HG02798 (cell line): ENCODE measurements at regions not wholly inside any gene's neighbourhood (a gene's known extent, or its start where the extent isn't known, plus 50 kb on each side); places are given as distances from the start of the nearest gene placed in this dataset.

Source experiments
- ATAC-seq: cut with Tn5 transposase; IDR thresholded peaks from one replicate; pipeline ENCODE4 v1.9.1; 2021; ENCODE audit warnings: mild to moderate bottlenecking; ENCODE audit not compliant: unreplicated experiment, poor library complexity

DNA sequence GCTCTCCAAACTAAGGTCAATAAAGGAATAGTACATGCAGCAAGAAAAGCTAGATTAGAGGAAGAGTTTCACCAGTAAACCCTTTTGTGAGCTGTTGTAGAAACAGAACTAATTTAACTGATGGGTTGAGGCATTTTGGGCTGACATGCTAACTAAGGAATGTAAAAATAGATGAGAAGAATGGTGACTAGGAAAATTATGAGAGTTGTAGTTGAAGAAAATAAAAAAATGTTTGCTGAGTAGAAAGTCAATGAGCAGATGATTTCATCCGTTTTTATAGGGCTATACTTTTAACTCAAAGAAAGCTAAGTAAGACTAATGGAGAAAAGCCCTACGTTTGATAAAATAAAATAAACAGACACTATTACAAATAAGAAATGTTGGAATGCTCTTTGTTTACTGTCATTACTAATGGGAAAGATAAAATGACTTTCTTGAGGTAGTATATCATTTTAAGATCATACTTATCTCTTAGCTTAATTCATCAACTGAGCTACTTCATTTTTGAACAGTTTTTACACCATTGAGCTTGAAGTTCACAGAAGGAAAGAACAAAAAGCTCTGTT, 209.4 kb upstream of the DPH6 start:
- no peak for ATAC-seq

GRCh38 chr15:35756623-35757022, 210.7 kb upstream of the DPH6 start:
- no peak for ATAC-seq

DNA sequence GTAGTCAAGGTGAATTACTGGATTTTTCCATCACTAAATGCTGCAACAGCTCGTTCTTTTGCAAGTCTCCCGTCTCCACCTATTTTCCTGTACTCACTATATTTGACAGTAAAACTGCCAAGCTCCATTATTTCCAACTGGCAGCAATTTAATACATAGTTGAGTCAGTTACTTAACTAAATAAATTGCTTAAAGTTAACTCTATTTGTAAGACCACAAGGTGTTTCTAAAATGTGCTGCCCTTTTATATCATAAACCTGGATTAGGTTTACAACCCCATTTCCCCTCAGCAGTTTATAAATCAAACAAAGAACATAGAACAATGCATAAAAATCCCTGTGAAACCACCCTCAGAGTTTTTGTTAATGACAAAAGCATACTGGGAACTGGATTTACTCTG, 211.4 kb upstream of the DPH6 start:
- ATAC-seq: no peak

GRCh38 chr15:35757765-35758164, 211.8 kb upstream of the DPH6 start:
- no peak for ATAC-seq

- ATAC-seq: no peak
These were observed 218.9 kb upstream of the DPH6 start for GRCh38 chr15:35764661-35765519.

DNA sequence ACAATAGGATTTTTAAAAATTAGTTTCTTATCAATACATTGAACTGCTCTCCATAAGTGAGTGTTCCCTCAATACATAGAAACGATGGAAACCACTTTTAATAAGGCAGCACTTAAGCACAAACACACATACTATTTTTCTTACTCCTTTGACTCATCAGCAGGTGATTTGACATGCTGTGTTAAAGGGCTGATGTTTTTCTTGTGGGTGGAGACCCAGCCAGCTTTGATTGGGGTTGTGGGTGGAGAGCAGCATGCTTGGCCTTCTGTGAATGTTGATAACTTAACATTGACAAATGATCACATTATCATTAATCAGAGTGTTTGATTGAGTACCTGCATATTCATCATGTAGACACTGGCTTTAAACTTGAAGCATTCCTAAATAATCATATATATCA, 223.0 kb upstream of the DPH6 start:
- no peak for ATAC-seq

DNA sequence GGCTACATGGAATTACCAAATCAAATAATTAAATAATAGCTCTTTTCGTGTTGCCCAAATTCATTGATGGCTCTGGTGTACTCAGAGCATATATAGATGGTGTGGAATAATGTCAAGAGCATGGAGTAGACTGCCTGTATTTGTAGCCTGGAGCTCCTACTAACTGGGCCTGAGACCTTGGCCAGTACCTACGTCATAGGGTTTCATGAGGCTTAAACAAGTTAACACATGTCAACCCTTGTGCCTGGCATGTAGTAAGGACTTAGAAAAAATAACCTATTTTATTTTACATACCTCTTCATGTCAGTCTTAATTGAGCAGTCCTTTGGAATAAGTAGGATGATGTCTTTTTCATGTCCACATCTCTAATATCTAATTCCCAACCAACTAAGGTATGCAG, 223.7 kb upstream of the DPH6 start:
- ATAC-seq: no peak

- ATAC-seq: no peak
These were observed 225.9 kb upstream of the DPH6 start for GRCh38 chr15:35771746-35772442.

DNA sequence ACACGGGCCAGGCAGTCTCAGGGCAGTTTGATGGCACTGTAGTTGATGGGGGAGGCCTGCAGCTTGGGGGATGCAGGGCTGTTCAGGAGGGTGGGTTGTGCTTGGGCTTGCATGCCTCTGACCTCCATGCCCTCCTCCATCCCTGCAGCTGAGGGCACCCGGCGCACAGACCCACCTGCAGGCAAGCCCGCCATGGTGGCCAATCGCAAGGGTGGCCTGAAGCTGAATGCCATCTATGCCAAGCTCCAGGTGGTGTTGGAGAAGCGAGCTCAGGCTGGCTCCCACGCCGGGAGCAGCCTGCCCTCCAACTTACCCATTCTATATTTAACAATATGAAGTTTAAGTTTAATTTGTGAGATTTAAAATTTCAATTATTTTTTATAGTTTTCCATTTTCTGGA, 228.7 kb upstream of the DPH6 start:
- ATAC-seq: no peak

DNA sequence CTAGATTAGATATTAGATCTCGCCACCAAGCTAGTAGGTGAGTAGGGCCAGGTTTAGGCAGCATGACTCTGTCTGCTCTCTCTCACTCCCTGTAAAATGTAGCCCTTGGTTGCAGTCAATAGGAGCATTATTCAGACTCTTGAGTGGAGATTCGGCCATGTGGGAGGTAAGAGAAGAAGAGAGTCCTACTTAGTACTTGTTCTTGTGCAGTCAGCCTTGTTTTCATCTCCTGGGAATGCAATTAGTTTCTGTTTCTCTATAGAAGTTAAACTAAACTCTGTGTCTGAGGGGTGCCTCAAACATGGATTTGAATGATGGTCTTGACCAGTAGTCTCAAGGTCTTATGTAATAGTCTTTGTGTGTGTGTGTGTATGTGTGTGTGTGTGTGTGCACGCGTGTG, 229.5 kb upstream of the DPH6 start:
- ATAC-seq: no peak

DNA sequence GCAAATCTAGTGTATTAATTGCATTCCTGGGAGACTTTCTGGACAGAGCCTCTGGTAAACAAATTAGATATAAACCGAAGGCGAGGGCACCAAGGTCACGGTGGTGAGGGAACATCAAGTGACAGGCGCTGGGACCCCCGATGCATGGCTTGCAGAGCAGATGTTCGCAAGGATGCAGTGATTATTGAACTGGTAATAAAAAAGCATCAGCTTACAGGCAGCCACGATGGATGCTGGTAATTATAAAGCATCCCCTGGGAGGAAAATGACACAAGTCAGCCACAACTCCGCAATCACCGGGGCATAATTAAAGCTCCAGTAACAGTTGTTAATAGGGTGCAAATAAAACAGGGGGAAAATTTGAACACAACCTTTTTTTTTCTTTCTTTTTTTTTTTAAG, 231.1 kb upstream of the DPH6 start:
- no peak for ATAC-seq

DNA sequence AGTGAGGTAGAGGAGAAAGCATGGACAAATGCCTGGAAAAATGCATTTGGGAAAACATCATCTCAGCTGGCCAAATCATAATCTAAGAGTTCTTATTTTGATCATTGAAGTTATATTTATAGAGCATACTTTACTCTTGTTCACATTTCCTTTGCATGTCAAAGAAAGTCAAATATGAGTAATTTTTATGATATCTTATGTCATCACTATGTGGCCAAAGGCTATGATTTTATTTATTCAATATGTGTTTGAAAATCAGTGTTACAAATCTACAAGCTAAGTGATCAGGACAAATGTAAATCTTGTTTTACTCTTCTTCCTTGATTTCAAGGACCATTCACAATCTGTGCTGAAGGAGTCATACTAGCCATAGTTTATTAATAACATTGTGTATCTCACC, 237.2 kb upstream of the DPH6 start:
- ATAC-seq: no peak

GRCh38 chr15:35784745-35785144, 238.8 kb upstream of the DPH6 start:
- no peak for ATAC-seq

DNA sequence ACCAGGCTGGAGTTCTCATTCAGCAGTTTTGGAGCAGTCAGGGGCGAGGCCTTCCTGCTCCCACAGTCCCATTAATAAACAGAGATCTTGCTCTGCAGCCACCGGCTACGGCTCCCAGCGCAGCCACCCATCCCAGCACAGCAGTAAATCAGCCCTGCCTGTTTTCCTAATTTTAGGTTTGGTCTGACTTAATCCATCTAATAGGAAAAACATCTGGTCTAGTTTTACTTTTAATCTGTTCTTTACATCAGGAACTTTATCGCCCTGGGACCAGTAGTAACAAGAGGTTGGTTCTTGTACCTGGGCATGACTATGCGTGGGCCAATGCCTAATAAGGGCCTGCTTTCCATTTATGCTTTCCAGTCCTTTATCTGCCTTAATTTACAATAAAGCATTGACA, 264.0 kb upstream of the DPH6 start:
- no peak for ATAC-seq

DNA sequence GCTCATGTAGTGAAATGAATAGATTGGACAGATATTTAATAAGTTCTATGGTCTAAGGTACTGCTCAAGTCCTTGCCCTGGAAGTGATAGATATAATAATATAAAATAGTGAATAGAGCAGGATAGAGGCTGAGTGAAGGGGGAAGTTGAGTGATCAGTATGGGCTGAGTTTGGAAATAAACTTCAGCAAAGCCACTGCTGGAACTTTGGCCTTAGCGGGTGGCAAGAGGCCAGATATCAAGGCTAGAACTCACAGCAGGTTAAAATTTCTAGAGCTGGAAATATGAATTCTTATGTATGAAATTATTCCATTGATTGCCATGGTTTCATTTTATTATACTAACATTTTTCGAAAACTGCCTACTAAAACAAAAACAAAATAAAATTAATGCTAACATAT, 267.6 kb upstream of the DPH6 start:
- no peak for ATAC-seq

DNA sequence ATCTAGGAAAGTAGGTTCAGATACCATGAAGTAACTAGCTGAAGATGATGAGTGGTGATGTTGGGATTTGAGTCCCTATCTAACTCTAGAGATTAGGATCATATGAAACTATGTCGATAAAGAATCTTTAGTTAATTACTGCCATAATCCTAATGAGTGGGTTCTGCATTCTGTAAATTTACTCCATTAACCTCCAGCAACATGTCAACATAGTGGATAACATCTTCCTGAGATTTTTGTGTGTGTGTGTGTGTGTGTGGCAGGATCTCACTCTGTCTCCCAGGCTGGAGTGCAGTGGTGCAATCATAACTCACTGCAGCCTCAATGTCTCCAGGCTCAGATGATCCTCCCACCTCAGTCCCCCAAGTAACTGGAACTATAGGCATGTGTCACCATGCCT, 272.9 kb upstream of the DPH6 start:
- no peak for ATAC-seq

DNA sequence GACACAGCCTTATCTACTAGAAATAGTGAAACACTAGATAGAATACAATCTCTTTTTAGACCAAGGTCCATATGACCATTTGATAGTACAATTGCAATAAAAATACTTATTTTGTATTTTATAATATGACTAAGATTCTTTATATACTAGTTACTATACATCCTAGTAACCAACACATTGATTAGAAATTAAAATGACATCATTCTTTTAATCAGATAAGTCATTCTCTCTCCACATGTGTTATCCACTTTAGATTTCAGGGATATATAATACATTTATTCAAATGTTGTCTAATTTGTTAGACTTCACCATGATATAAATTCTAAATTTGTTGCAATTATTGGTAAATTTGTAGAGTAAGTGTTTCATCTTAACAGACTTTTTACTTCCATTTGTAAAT, 276.2 kb upstream of the DPH6 start:
- no peak for ATAC-seq

DNA sequence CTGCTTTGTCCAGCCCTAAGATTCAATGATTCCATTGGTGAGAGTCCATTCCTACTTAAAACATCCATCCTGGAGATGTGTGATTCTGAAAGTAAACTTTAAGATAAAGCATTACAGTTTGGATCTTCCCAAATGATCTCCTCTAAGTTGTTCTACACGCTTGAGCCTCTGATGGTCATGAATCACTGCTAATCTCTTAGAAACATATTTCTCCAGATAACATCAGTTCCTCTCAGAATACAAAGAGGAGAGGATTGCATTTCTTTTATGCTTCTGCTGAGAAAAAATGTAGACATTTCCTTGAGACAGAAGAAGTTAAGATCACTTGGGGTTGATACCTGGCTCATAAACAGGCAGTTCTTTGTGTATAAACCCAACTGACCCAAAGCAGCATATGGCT, 281.2 kb upstream of the DPH6 start:
- ATAC-seq: no peak

- no peak for ATAC-seq
These were observed 281.9 kb upstream of the DPH6 start for GRCh38 chr15:35827911-35828310.

DNA sequence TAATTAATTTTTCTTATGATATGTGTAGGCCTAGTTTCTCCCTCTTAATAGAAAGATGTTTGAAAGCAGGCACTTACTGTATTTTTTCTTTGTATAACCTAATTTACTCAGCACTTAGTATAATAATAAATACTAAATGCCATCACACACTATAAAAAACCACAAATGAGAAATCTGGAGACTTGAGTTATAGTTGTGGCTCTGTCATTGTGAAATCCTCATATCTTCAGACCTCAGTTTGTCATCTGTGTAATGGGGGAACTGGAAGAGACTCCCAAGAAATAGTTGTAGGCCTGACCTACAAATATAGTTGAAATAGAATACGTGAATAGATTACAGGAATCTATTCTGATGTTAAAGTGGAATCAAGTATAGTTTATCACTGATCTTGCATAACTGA, 287.6 kb upstream of the DPH6 start:
- no peak for ATAC-seq

DNA sequence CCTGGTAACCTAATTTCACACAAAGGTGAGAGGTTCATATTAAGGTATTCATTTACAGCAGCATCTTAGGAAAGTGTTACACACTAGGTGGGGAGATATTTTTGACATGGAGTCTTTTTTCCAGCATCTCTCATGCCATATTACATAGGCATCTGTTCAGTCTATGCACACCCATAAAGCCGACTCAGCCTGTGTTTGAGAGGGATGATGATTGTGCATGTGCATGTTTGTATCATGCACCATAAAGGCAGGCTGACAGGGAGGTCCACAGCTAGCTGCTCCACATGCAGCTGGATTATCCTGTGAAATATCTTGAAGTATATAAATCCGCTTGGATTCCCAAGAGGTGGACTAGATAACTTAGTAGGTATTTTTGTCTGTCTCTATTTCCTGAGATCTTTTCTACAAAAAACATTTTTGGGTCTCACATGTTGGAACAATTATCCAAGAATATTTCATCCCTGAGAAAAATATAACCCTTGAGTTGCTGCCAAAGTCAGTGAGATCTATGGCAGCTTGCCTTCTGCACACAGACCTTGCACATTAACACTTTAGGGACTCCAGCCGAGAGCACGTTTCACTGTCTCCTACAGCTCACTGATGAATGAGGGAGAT, 288.4 kb upstream of the DPH6 start:
- no peak for ATAC-seq
